NCI-H128 (cell line): ENCODE measurements at regions not wholly inside any gene's neighbourhood (a gene's known extent, or its start where the extent isn't known, plus 50 kb on each side); places are given as distances from the start of the nearest gene placed in this dataset.

Experiments used
- DNase-seq: peaks from one replicate; lab custom pipeline; 2025; ENCODE audit not compliant: unreplicated experiment; lab: John Stamatoyannopoulos, UW

GRCh38 chr3:87175732-87176131 lies 51.4 kb upstream of the CHMP2B start:
- DNase-seq = no peak

GRCh38 chr3:87173776-87174175 lies 53.3 kb upstream of the CHMP2B start:
- no peak for DNase-seq

- no peak for DNase-seq
These were observed 54.0 kb upstream of the CHMP2B start for GRCh38 chr3:87173071-87173470.

GRCh38 chr3:87167628-87168456 lies 59.3 kb upstream of the CHMP2B start:
- DNase-seq = peak; percentile 37

GRCh38 chr3:87164245-87164644 lies 62.9 kb upstream of the CHMP2B start:
- DNase-seq = no peak

- DNase-seq = no peak
These were observed 65.3 kb upstream of the CHMP2B start for GRCh38 chr3:87161851-87162250.

GRCh38 chr3:87161417-87161816 lies 65.7 kb upstream of the CHMP2B start:
- no peak for DNase-seq

GRCh38 chr3:87161013-87161412 lies 66.1 kb upstream of the CHMP2B start:
- no peak for DNase-seq

GRCh38 chr3:87158823-87159222 lies 68.3 kb upstream of the CHMP2B start:
- no peak for DNase-seq

- DNase-seq = no peak
These were observed 79.1 kb upstream of the CHMP2B start for GRCh38 chr3:87148020-87148419.

- no peak for DNase-seq
These were observed 79.5 kb upstream of the CHMP2B start for GRCh38 chr3:87147562-87147961.

GRCh38 chr3:87145553-87145952 lies 81.6 kb upstream of the CHMP2B start:
- DNase-seq = no peak

GRCh38 chr3:87136066-87136596 lies 91.0 kb upstream of the CHMP2B start:
- no peak for DNase-seq

- no peak for DNase-seq
These were observed 91.7 kb upstream of the CHMP2B start for GRCh38 chr3:87135412-87135811.

GRCh38 chr3:87132801-87133200 lies 94.3 kb upstream of the CHMP2B start:
- DNase-seq = no peak

GRCh38 chr3:87128006-87128405 lies 99.1 kb upstream of the CHMP2B start:
- no peak for DNase-seq

- no peak for DNase-seq
These were observed 99.8 kb upstream of the CHMP2B start for GRCh38 chr3:87127281-87127680.

- DNase-seq = no peak
These were observed 100.8 kb upstream of the CHMP2B start for GRCh38 chr3:87126321-87126720.

GRCh38 chr3:87125116-87125515 lies 102.0 kb upstream of the CHMP2B start:
- DNase-seq = no peak

GRCh38 chr3:87122766-87123165 lies 104.3 kb upstream of the CHMP2B start:
- no peak for DNase-seq

GRCh38 chr3:87121856-87122255 lies 105.3 kb upstream of the CHMP2B start:
- DNase-seq = no peak

- DNase-seq = no peak
These were observed 106.2 kb upstream of the CHMP2B start for GRCh38 chr3:87120881-87121280.

GRCh38 chr3:87120236-87120635 lies 106.9 kb upstream of the CHMP2B start:
- DNase-seq = no peak
